ENCODE measurements at regions not wholly inside any gene's neighbourhood (a gene's known extent, or its start where the extent isn't known, plus 50 kb on each side); places are given as distances from the start of the nearest gene placed in this dataset.

DNA sequence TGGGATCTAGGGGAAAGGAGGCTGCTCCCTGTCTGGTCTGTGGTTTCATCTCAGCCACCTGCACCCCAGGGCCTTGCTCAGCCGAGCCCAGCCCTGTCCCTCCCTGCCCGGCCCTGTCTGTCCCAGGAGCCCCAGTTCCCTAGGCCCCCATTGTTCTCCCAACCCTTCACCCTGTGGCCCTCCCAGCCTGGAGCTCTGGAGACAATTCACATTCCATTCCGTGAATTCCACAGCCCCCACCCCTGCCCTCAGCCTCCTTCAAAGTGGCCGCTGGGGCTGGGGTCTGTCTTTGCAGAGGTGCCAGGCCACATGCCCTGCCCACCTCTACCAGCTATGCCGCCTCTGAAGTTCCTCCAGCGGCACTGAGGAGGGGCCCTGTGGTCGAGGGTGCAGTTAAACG is 77.9 kb upstream of the WNT11 start:
- H3K4me3 ChIP-seq (ENCODE audit: low read depth, low read length): no peak overlapping the region
- peak; percentile 50 to 77 for DNase-seq
- CTCF ChIA-PET: interaction anchor here (1.0 to 2.0 kb wide), 2 partner anchors 35 to 722 kb away, joined by 3 to 6 read pairs; partner anchors contain the start of gene SERPINH1
- Mint-ChIP-seq H3K27me3 (ENCODE audit: insufficient read depth, unreplicated experiment) (no peaks in the 10 kb centered on the region), H3K4me3 (ENCODE audit: unreplicated experiment) (no peak overlapping the region), H3K9me3 (ENCODE audit: unreplicated experiment) (no peaks in the 10 kb centered on the region), H3K4me1 (ENCODE audit: low read depth, unreplicated experiment) (peaks cover 20% of the 10 kb centered on the region), H3K36me3 (ENCODE audit: insufficient read depth, unreplicated experiment) (no peaks in the 10 kb centered on the region), H3K27ac (ENCODE audit: unreplicated experiment) (peak overlapping the region; percentile 75)
- TF ChIP-seq, protein P1, sequence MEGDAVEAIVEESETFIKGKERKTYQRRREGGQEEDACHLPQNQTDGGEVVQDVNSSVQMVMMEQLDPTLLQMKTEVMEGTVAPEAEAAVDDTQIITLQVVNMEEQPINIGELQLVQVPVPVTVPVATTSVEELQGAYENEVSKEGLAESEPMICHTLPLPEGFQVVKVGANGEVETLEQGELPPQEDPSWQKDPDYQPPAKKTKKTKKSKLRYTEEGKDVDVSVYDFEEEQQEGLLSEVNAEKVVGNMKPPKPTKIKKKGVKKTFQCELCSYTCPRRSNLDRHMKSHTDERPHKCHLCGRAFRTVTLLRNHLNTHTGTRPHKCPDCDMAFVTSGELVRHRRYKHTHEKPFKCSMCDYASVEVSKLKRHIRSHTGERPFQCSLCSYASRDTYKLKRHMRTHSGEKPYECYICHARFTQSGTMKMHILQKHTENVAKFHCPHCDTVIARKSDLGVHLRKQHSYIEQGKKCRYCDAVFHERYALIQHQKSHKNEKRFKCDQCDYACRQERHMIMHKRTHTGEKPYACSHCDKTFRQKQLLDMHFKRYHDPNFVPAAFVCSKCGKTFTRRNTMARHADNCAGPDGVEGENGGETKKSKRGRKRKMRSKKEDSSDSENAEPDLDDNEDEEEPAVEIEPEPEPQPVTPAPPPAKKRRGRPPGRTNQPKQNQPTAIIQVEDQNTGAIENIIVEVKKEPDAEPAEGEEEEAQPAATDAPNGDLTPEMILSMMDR (IDR thresholded peaks at IDR 0.05; ENCODE audit: insufficient read depth in 1 of 2, low read depth in 1 of 2, low read length in 1 of 2, severe bottlenecking in 1 of 2, unreplicated experiment in 1 of 2): no peak
- no peaks in the 10 kb centered on the region for H3K27me3 ChIP-seq (replicated peaks; ENCODE audit: control insufficient read depth, insufficient read depth, low read length)
- intact Hi-C loops (cut with micrococcal nuclease; ENCODE audit: unreplicated experiment): no loop called here
- BruUV-seq (replicated peaks): no TSS peak
- peaks cover 18% of the 10 kb centered on the region for H3K4me1 ChIP-seq
- no peaks in the 10 kb centered on the region for H3K9me3 ChIP-seq
- POLR2A ChIA-PET: no interaction called here
- no peaks in the 10 kb centered on the region for H3K36me3 ChIP-seq (ENCODE audit: control insufficient read depth, insufficient read depth, low read length)

GRCh38 chr11:76282811-76283595 is 76.7 kb upstream of the WNT11 start:
- H3K27ac Mint-ChIP-seq (ENCODE audit: unreplicated experiment): peak overlapping the region; percentile 1
- no peak overlapping the region for H3K4me3 Mint-ChIP-seq (ENCODE audit: unreplicated experiment)
- H3K9me3 Mint-ChIP-seq (ENCODE audit: unreplicated experiment): no peaks in the 10 kb centered on the region
- H3K9me3 ChIP-seq: no peaks in the 10 kb centered on the region
- DNase-seq: no peak
- TF ChIP-seq, protein P1 (IDR thresholded peaks at IDR 0.05; ENCODE audit: insufficient read depth in 1 of 2, low read depth in 1 of 2, low read length in 1 of 2, severe bottlenecking in 1 of 2, unreplicated experiment in 1 of 2): no peak
- POLR2A ChIA-PET: no interaction called here
- CTCF ChIA-PET: interaction anchor here (0.5 to 1.4 kb wide), 2 partner anchors 34 to 103 kb away, joined by 3 read pairs; no protein-coding TSS in a partner anchor
- H3K36me3 ChIP-seq (ENCODE audit: control insufficient read depth, insufficient read depth, low read length): no peaks in the 10 kb centered on the region
- intact Hi-C loops (cut with micrococcal nuclease; ENCODE audit: unreplicated experiment): no loop called here
- H3K36me3 Mint-ChIP-seq (ENCODE audit: insufficient read depth, unreplicated experiment): no peaks in the 10 kb centered on the region
- peaks cover 18% of the 10 kb centered on the region for H3K4me1 ChIP-seq
- BruUV-seq (replicated peaks): no TSS peak
- H3K27me3 Mint-ChIP-seq (ENCODE audit: insufficient read depth, unreplicated experiment): no peaks in the 10 kb centered on the region
- H3K27me3 ChIP-seq (replicated peaks; ENCODE audit: control insufficient read depth, insufficient read depth, low read length): no peaks in the 10 kb centered on the region
- peaks cover 20% of the 10 kb centered on the region for H3K4me1 Mint-ChIP-seq (ENCODE audit: low read depth, unreplicated experiment)
- H3K4me3 ChIP-seq (ENCODE audit: low read depth, low read length): no peak overlapping the region

- no peaks in the 10 kb centered on the region for H3K27me3 ChIP-seq (replicated peaks; ENCODE audit: control insufficient read depth, insufficient read depth, low read length)
Observed at GRCh38 chr11:76282172-76282571, 75.9 kb upstream of the WNT11 start.

More at GRCh38 chr11:76282172-76282571, 75.9 kb upstream of the WNT11 start:
- no peaks in the 10 kb centered on the region for H3K9me3 Mint-ChIP-seq (ENCODE audit: unreplicated experiment)
- H3K36me3 Mint-ChIP-seq (ENCODE audit: insufficient read depth, unreplicated experiment): no peaks in the 10 kb centered on the region
- intact Hi-C loops (cut with micrococcal nuclease; ENCODE audit: unreplicated experiment): no loop called here
- POLR2A ChIA-PET: no interaction called here
- peaks cover 12% of the 10 kb centered on the region for H3K4me1 Mint-ChIP-seq (ENCODE audit: low read depth, unreplicated experiment)
- DNase-seq: no peak
- TF ChIP-seq, protein P1 (IDR thresholded peaks at IDR 0.05; ENCODE audit: insufficient read depth in 1 of 2, low read depth in 1 of 2, low read length in 1 of 2, severe bottlenecking in 1 of 2, unreplicated experiment in 1 of 2): no peak
- H3K4me1 ChIP-seq: peaks cover 18% of the 10 kb centered on the region
- no TSS peak for BruUV-seq (replicated peaks)
- H3K9me3 ChIP-seq: no peaks in the 10 kb centered on the region
- CTCF ChIA-PET: interaction anchor here (0.5 kb wide), 1 partner anchor 102 kb away, joined by 3 read pairs; no protein-coding TSS in a partner anchor
- no peak overlapping the region for H3K4me3 ChIP-seq (ENCODE audit: low read depth, low read length)
- H3K27ac Mint-ChIP-seq (ENCODE audit: unreplicated experiment): no peak overlapping the region
- H3K4me3 Mint-ChIP-seq (ENCODE audit: unreplicated experiment): no peak overlapping the region
- no peaks in the 10 kb centered on the region for H3K27me3 Mint-ChIP-seq (ENCODE audit: insufficient read depth, unreplicated experiment)
- H3K36me3 ChIP-seq (ENCODE audit: control insufficient read depth, insufficient read depth, low read length): no peaks in the 10 kb centered on the region

Data from Caco-2 (cell line).